Activated CD4-positive, CD25-positive, alpha-beta regulatory T cell treated with anti-CD3 and anti-CD28 coated beads, Interleukin-2, amount 50 U/mL, for 24 hours (primary cell): ENCODE measurements at regions not wholly inside any gene's neighbourhood (a gene's known extent, or its start where the extent isn't known, plus 50 kb on each side); places are given as distances from the start of the nearest gene placed in this dataset.
"Not testable (repeated sequence)": the region's sequence is repeated elsewhere in the genome, so short reads cannot be mapped to it uniquely, and the experiment has no call there.

Experiments
- ATAC-seq, 2 donors: fragments of 150-1000 bp; cut with Tn5 transposase; one replicate each; pipeline ENCODE4 v1.10.0; 2021; ENCODE audit warnings: mild to moderate bottlenecking in 1 of 2, moderate library complexity in 1 of 2

DNA sequence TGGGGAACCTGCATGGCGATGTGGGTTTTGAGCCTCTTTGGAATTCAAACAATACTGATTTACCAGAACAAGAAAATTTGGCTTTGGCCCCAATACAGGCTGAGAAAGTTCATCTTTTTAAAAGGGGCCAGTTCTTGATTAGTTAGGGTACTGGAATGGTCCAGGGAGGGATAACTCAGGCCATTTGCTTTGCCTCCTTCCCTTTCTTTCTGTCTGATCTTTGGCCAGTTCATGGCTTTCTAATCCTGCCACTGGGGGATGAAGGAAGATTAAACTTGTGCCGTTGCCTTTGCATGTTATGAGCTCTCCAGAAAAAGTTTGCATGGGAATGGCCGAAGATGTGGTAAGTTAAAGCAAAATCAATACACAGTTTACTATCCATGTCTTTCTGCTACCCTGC lies 78.4 kb downstream of the ADAMTS15 start:
- no peak for ATAC-seq

GRCh38 chr11:130527636-130528297 lies 79.3 kb downstream of the ADAMTS15 start:
- no peak for ATAC-seq

- ATAC-seq = no peak
Measured at GRCh38 chr11:130528298-130529261, 80.1 kb downstream of the ADAMTS15 start.

DNA sequence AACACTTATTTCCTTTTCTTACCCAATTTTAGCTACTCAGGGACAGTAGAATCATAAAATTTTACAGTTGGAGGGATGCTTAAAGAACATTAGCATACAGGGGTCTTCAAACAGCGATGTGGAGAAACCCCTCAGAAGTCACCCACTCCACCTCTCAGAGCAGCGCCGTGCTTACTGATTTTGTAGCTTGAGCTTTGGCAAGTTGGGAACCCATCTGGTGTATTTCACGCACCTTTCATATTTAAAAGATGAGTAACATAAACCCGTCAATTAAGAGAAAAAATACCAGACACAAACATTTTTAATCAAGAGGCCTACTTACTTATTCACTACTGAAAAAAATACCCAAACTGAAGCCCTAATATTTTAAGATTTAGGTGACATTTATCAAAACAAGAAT lies 80.9 kb downstream of the ADAMTS15 start:
- ATAC-seq = no peak

DNA sequence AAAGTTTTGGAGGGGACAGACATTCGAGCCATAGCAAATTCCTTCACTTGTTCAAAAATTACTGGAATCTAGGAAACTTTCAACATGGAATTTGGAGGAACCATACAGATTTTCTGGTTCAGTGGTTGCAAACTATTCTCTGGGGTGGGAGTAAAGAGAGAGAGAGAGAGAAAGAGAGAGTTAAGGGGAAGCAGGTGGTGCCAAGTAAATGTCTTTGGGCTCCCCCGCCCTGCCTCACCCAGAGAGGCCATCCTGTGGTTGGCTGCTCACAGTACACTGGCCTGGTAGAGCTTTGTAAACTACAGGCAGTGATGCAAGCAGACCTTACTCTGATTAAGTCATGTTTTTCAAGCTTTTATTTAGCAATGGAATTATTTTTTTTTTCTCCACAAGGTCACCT lies 82.6 kb downstream of the ADAMTS15 start:
- ATAC-seq = no peak

- ATAC-seq = no peak
Measured at GRCh38 chr11:130533113-130533798, 84.8 kb downstream of the ADAMTS15 start.

DNA sequence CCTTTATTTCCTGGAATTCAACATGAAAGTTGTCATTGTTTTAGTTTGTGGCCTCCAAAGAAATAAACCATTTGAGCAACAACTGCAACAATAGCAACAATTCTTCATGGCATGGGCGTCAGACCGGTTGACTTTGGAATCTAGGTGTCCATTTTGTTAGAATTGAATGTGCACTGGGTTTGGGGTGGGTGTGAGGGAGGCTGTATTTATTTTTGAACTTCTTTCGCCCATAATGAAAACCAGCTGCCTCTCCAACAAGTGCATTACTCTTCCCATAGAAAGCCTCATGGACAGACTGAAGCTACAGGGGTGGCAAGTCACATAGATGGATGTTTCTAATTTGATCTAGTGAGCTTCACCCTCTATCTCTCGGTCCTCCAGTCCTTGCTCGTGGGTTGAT lies 85.4 kb downstream of the ADAMTS15 start:
- no peak for ATAC-seq

GRCh38 chr11:130534551-130534950 lies 86.1 kb downstream of the ADAMTS15 start:
- ATAC-seq = no peak

DNA sequence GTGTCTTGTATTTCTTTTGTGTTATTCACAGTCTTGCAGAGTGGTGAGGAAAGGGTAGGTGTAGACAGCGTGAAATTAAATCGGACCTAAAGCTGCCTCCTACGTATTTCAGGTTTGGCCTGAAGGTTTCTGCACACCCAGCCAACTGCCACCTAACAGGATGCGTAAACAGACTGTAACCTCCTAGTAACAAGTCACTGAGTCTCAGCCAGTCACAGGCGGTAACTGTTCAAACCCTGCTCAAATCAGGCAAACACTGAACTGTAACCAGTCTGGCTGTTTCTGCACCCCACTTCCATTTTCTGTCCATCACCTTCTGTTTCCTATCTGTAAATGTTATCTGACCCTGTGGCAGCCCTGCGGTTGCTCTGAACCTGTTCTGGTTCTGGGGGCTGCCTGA lies 87.1 kb downstream of the ADAMTS15 start:
- ATAC-seq = no peak

GRCh38 chr11:130536106-130537040 lies 87.9 kb downstream of the ADAMTS15 start:
- ATAC-seq = no peak

DNA sequence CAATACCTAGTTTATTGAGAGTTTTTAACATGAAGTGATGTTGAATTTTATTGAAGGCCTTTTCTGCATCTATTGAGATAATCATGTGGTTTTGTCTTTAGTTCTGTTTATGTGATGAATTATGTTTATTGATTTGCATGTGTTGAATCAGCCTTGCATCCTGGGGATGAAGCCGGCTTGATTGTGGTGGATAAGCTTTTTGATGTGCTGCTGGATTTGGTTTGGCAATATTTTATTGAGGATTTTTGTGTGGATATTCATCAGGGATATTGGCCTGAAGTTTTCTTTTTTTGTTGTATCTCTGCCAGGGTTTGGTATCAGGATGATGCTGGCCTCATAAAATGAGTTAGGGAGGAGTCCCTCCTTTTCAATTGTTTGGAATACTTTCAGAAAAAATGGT lies 91.2 kb downstream of the ADAMTS15 start:
- not testable (repeated sequence) for ATAC-seq

DNA sequence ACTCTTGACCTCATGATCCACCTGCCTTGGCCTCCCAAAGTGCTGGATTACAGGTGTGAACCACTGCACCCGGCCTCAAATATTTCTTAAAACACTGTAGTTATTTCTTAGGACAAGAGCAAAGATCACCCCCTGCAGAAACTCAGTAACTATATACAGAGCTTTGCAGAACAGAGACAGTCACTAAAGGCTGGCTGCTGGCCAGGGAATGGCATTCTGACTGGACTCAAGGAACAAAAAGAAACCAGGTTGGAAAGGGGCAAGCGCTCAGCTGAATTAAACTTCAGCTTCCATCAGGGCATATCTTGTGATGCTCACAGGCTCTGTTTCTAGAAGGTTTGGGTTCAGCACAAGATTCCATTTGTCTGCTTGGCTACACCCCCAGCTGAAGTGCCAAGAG lies 95.8 kb downstream of the ADAMTS15 start:
- no peak for ATAC-seq

DNA sequence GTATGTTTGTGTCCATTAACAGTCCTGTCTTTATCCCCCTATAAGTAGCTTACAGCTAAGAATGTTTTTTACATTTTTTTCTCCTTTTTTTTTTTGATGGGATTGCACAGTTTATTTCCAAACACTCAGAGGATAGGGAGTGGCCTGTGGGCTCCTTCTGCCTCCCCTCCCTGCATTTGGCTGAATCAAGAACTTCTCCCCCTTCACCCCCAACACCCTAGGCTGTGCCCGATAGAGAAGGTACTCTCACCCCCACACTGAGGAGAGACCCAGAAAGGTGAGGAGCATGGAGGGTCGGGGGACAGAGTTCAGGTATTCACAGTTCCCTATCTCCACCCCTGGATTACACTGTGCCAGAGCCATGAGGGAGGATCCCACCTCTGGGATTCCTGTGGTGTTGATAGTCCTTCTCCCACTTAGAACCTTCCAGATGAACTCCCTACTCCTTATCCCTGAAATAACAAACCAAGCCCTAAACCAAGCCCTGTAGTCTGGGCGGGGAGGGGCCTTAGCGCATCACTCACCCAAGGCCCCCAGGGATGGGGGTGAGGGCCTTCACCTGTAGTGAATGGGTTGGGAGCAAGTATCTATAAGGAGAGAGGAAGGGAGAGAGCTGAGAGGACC lies 97.1 kb downstream of the ADAMTS15 start:
- no peak for ATAC-seq

- ATAC-seq = no peak
Measured at GRCh38 chr11:130546438-130546837, 98.0 kb downstream of the ADAMTS15 start.

DNA sequence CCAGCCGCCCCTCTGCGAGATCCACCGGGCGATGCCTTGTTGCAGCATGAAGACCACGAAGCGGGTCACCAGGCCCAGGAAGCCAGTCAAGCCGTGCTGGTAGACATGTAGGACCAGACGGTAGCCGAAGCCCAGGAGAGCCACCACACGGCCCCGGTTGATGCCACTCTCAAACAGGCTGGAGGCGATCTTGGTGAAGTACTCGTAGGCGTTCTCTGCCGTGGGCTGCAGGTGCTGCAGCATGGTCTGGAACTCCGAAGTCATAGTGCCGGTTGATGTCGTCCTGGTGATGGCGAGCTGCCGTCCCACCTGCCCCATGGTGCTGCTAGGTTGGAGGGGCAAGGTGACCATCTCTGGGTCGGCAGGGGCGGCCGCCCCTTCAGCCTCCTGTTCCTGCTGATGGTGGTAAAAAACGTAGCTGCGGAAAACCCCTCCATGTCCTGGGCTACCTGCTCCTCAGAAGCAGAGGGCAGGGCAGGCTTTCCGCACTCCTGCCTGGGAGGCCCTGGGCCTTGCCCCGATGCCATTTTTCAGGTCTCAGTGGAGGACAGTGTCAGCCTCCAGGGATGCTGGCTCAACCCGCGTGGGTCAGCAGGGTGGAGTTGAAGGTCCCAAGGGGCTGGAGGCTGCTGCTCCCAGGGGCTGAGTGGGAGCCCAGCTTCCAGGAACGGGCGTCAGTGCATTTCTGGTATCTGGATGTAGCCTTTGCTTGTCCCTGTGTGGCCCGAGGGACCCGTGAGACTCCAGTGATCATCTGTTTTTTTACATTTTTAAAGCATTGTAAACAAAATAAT lies 98.7 kb downstream of the ADAMTS15 start:
- no peak for ATAC-seq

GRCh38 chr11:130547761-130548490 lies 99.5 kb downstream of the ADAMTS15 start:
- no peak for ATAC-seq

DNA sequence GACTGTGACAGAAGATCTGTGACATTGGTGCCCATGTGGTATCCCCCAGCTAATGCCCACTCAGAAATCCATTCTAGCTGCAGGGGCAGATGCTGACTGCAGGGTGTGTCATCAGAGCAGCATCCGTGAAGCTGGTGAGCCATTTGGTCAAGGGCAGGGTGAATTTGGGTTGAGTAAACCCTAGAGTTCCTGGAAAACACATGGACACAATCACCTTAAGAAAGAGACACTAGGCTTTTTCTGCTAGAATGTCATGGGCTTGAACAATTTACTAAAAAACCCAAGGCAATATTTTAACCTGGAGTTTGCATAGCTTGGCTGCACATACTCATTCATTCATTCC lies 100.0 kb downstream of the ADAMTS15 start:
- ATAC-seq = no peak

GRCh38 chr11:130549393-130549999 lies 101.1 kb downstream of the ADAMTS15 start:
- ATAC-seq = no peak

DNA sequence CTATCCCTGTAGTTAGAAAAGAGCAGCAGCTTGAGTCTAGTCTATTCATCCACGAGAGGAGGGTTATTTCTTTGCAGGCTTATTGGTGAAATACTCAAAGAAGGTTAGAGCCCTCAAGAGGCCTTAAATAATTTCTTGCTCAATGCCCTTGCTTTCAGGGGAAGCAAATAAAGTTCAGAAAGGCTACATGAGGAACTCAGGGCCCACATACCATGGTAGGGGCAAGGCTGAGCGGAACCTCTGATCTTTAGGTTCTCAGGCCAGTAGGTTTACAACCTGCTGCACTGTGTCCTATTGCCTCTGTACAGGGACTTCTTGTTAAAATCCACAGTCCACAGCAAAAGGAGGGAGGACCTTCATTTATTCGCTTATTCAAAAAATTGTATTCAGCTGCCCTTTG lies 101.7 kb downstream of the ADAMTS15 start:
- no peak for ATAC-seq

DNA sequence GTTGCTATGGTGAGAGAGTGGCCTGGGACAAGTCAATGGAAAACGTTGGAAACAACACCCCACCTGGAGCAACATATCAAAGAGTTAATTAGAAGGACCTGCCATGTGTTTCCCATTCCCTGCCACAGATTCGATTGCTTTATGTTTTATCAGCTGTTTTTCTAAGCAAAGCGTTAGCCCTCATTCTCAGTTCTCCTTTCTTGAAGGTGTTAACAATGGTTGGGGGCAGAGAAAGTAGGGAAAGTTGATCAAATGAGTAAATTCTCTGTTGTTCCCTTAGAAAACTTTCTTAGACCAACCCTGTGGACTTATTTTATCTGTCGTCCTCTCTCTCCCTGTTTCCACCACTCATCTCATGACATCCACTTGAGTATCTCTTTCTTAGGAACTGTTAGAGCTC lies 102.5 kb downstream of the ADAMTS15 start:
- ATAC-seq = no peak
